ENCODE measurements at regions not wholly inside any gene's neighbourhood (a gene's known extent, or its start where the extent isn't known, plus 50 kb on each side); places are given as distances from the start of the nearest gene placed in this dataset.

DNA sequence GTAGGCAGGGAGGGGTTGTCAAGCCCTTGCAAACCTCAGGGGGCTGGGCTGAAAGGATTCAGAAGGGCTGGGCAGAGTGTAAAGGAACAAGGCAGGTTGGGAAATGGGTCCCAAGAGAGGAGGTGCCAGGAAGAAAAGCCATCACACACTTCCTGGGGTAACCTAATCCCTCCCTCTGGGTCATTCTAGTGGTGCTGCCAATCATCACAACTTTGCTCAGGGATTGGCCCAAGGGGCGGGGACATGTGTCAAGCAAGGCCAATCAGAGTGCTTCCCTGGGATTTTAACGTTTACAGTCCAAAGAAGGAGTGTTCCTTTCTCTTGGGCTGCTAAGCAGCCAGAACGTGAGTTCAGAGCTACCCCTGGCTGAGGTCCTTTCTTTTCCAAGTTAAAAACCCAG is 57.1 kb upstream of the NPTX2 start:
- TF ChIP-seq, protein P1, sequence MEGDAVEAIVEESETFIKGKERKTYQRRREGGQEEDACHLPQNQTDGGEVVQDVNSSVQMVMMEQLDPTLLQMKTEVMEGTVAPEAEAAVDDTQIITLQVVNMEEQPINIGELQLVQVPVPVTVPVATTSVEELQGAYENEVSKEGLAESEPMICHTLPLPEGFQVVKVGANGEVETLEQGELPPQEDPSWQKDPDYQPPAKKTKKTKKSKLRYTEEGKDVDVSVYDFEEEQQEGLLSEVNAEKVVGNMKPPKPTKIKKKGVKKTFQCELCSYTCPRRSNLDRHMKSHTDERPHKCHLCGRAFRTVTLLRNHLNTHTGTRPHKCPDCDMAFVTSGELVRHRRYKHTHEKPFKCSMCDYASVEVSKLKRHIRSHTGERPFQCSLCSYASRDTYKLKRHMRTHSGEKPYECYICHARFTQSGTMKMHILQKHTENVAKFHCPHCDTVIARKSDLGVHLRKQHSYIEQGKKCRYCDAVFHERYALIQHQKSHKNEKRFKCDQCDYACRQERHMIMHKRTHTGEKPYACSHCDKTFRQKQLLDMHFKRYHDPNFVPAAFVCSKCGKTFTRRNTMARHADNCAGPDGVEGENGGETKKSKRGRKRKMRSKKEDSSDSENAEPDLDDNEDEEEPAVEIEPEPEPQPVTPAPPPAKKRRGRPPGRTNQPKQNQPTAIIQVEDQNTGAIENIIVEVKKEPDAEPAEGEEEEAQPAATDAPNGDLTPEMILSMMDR (conservative IDR thresholded peaks at IDR 0.05; ENCODE audit: low read depth, low read length): no peak
- TF ChIP-seq EZH2 (IDR thresholded peaks at IDR 0.05; ENCODE audit: borderline replicate concordance, low read depth, low read length, poor library complexity, severe bottlenecking): no peak

All from A673 (cell line).